ENCODE measurements at regions not wholly inside any gene's neighbourhood (a gene's known extent, or its start where the extent isn't known, plus 50 kb on each side); places are given as distances from the start of the nearest gene placed in this dataset.

- TF ChIP-seq CTCF (IDR thresholded peaks at IDR 0.05) = no peak
- TF ChIP-seq POLR2AphosphoS5 (IDR thresholded peaks at IDR 0.05) = no peak
- TF ChIP-seq EP300 (IDR thresholded peaks at IDR 0.05) = no peak
- no peak for TF ChIP-seq POLR2A (IDR thresholded peaks at IDR 0.05)
Measured at GRCh38 chr2:84158605-84159004, 300.5 kb downstream of the SUCLG1 start.

All from upper lobe of left lung (tissue), 4 donors.